ENCODE measurements at regions not wholly inside any gene's neighbourhood (a gene's known extent, or its start where the extent isn't known, plus 50 kb on each side); places are given as distances from the start of the nearest gene placed in this dataset.
"Not testable (repeated sequence)": the region's sequence is repeated elsewhere in the genome, so short reads cannot be mapped to it uniquely, and the experiment has no call there.

DNA sequence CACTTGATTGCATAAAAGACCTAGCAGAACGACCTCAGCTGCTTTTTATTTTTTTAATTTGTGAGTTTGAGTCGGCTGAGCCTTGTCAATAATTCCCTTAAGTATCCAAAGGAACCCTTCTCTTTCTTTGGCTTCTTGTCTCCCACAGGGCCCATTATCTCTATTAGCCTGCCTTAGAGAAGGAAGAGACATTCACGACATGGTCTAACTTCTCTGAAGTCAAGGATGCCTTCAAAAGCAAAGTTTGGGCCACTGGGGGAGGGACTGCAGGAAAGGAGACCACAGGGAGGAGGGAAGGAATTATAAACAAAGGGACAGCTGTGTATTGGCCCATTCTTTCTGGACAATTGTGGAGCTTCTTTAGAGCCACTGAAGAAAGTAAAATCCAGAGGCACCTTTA lies 126.4 kb downstream of the BRMS1L start:
- FAIRE-seq, result no peak
- no peak for DNase-seq (ENCODE audit: low spot score in 2 of 2)

DNA sequence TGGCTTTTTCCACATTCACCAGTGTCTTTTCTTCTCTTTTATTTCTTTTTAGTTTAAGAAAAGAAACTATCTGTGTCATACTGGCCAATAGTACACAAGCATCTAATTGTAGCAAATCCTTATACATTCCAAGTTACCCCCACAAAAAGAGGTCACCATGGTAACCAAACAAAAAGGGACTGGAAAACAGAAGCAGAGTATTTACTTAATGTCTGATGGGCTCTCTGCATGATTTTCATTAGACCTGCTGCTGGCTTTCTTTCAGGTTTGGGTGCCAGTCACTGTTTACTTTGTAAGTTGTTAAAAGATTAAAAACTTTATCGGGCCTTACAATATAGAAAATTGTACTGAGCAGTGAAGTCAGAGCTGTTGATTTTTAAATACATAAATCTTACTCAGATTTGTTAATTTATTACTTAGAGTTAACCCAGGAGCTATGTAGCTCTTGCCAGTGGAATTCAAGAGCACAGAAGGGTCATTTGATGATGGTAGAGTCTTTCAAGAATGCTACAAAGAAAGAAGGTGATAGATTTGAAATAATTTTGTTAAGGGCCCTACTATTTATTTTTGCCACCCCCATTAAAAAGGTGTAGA lies 123.9 kb downstream of the BRMS1L start:
- FAIRE-seq (no peak), DNase-seq (ENCODE audit: low spot score in 2 of 2) (no peak)

DNA sequence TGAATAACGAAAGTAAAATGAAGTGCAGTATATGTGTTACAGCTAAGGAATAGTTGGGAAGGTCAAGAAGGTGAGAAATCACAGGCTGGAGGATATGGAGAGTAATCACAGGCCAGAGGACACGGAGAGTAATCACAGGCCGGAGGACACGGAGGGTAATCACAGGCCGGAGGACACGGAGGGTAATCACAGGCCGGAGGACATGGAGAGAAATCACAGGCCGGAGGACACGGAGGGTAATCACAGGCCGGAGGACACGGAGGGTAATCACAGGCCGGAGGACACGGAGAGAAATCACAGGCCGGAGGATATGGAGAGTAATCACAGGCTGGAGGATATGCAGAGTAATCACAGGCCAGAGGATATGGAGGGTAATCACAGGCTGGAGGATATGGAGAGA lies 121.8 kb downstream of the BRMS1L start:
- not testable (repeated sequence) for FAIRE-seq; DNase-seq (ENCODE audit: low spot score in 2 of 2)

DNA sequence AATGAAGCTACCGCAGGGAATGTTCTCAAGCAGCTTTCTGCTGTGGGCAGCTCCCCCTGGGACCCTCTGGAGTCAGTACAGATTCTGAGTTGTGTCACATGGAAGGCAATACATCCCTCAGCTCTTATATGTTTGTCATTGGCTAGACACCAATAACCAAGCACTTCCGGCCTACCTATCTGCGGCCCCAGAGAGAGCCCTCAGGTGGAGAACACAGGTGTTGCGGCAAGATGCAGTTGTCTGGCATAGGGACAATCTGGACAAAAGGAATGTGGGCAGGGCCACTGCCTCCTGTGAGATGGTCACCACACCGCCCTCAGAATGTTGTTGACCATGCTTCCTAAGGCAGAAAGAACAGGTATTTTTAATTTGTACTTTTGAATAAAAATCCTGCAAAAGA lies 118.7 kb downstream of the BRMS1L start:
- no peak for DNase-seq (ENCODE audit: low spot score in 2 of 2)
- no peak for FAIRE-seq

DNA sequence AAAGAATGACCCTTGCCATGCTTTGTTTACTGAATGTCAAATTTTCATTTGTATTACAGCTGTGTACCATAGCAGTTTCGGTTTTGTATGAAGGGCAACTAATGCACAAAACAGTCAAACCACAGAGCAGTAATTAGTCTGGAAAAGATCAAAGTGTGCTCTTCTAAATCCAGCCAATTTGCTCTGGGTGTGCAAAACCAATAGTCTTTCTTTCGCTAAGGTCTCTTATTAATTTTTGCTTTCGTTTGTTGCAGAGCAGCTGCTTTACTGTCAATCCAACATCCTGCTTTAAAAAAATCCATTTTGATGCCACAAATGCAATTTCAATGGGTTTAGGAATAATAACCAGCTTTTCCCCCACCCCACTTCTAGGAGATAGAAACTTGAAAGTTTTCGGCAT lies 114.2 kb downstream of the BRMS1L start:
- DNase-seq (ENCODE audit: low spot score in 2 of 2) (no peak), FAIRE-seq (no peak)

DNA sequence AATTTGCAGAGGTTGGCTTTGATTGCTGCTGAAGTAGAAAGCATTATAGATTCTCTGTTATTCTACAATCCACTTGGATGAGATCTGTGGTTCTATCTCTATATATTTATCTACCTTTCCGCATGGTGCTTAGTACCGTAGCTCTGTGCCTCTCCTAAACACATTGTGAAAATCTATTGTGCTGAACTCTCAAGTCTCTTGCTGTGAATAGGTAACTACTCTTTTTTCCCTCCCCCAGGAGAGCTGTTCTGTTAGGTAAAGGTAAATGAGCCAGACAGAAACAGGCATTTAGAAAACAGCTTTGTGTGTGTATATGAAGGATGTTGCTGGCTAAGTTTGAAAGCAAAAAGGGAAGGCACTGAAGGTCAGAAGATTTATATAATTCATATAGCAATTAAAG lies 112.6 kb downstream of the BRMS1L start:
- no peak for FAIRE-seq

DNA sequence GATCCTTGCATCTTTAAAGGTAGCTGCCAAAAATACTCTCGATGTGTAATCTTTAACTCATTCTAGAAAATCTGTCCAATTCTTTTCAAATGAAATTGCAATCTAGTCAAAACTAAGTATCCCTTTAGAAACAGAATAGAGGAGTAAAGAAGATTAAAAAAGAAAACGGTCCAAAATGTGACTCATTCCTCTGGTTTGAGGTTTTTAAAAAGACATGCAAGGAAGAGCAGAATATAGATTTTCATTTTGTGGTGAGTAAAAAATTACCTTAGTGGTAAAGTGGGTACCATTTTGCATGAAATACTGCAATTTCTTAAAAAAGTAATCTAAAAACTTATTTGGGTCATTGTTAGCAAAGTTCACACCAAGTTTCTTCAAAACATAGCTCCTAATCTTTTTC lies 108.4 kb downstream of the BRMS1L start:
- FAIRE-seq (no peak), DNase-seq (ENCODE audit: low spot score in 2 of 2) (no peak)

More for the DNA sequence above, 112.6 kb downstream of the BRMS1L start:
- DNase-seq (ENCODE audit: low spot score in 2 of 2), result no peak

DNA sequence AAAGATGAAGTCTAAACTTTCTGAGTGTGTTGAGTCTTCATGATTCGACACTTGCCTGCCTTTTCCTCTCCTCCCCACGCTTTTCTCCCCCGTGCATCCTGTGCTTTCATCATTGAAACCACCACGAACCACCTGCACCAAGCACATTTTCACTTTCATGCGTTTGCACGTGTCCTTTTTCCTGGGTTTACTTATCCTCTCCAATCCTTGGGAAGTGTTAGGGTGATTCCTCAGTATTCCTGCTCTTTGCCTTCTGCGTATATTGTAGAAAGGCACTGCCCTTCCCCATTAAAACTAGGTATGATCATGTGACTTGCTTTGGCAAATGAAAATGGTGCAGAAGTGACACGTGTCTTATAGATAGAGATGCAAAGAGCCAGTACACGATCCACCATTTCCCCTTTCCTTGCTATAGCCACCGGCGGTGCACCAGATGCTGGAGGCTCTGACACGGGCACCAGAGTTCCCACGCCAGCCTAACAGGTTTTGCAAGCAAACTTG lies 106.6 kb downstream of the BRMS1L start:
- DNase-seq (ENCODE audit: low spot score in 2 of 2) (no peak), FAIRE-seq (no peak)

DNA sequence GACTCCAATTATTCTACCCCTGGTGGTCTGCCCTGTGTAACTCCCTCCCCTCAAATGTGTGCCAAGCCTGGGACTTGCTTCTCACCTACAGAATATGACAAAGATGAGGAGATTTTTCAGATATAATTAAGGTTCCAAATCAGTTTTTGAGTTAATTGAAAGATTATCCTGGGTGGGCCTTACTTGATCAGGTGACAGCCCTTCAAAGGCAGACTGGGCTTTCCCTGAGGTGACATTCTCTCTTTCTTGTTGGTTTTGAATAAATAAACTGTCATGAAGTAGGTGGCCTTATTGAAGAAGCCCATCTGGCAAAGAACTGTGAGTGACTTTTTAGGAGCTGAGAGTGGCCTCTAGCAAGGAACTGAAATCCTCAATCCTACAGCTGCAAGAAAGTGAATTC lies 106.0 kb downstream of the BRMS1L start:
- no peak for DNase-seq (ENCODE audit: low spot score in 2 of 2)

DNA sequence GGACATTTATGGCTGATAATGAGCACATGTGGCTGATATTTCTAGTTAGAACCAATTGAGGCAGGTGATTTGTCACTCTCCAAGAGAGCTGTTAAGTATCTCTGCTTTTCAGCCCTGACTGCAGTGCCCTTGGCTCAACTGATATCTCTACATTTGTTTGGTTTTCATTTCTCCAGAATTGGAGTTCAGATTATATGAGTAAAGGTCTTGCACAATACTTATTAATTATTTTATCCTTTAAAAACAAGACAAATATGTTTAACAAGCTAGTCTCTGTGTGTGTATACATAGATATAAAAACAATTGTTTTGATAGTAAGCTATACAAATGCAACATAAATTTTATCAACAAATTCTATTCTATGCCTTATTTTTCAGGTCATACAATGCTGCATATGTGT lies 105.2 kb downstream of the BRMS1L start:
- FAIRE-seq (no peak), DNase-seq (ENCODE audit: low spot score in 2 of 2) (no peak)

More for the DNA sequence above, 106.0 kb downstream of the BRMS1L start:
- FAIRE-seq, result no peak

DNA sequence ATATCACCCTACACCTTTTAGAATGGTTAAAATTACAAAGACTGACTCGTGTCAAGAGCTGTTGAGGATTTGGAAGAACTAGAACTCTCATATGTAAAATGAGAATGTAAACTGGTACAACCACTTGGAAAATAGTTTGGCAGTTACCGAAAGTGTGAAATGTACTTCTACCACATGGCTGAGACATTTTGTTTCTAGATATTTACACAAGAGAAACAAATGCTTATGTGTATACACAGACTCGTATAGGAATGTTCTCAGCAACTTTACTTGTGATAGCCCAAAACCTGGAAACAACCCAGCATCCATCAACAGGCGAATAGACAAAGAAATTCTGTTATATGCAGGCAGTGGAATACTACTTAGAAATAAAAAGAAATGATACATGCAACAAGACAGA lies 103.0 kb downstream of the BRMS1L start:
- no peak for DNase-seq (ENCODE audit: low spot score in 2 of 2)
- no peak for FAIRE-seq

DNA sequence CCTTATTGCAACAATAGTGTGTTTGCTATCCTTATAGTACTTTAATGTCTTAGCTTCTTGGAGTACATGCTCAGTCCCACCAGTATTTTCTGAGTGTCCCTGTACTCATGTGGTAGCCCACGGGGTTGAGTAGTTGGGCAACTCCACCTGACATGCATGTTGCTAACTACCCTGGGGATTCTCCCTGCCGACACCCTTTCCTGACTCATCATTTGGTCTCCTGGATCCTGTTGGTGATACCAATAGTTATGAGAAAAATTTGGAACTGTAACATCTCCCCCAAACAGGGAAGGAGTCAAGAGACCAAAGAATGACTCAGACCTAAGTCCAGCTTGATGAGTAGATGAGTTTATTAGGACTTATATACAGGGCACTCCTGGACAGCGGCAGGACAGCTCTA lies 101.6 kb downstream of the BRMS1L start:
- no peak for DNase-seq (ENCODE audit: low spot score in 2 of 2)
- FAIRE-seq, result no peak

DNA sequence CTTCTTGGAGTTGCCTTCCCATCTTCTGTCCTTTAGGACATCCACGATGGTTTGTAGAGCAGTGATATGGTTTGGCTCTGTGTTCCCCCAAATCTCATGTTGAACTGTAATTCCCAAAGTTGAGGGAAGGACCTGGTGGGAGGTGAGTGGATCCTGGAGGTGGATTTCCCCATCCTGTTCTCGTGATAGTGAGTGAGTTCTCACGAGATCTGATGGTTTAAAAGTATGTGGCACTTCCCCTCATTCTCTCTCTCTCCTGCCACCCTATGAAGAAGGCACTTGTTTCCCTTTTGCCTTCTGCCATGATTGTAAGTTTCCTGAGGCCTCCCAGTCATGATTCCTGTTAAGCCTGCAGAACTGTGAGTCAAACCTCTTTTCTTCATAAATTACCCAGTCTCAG lies 99.2 kb downstream of the BRMS1L start:
- no peak for DNase-seq (ENCODE audit: low spot score in 2 of 2)
- FAIRE-seq, result no peak

DNA sequence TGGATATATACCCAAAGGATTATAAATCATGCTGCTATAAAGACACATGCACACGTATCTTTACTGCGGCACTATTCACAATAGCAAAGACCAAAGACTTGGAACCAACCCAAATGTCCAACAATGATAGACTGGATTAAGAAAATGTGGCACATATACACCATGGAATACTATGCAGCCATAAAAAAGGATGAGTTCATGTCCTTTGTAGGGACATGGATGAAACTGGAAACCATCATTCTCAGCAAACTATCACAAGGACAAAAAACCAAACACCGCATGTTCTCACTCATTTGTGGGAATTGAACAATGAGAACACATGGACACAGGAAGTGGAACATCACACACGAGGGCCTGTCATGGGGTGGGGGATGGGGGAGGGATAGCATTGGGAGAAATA lies 96.5 kb downstream of the BRMS1L start:
- not testable (repeated sequence) for FAIRE-seq

DNA sequence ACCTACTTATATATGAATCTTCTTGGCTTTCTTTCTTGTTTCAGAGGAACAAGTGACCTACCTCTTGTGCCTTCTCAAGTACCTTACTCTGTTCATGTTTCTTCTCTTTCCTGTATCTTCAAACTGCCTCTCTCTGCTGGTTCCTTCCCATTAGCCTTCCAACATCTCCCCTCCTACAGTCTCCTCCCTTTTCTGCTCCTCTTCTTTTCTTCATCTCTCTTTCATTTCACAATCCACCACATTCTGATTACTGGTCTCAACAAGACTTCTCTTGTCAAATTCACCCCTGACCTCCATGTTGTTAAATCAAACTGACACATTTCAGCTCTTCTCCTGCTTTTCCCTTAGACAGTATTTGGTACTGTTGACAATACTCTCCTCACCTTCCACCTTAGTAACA lies 95.6 kb downstream of the BRMS1L start:
- no peak for DNase-seq (ENCODE audit: low spot score in 2 of 2)
- no peak for FAIRE-seq

More for the DNA sequence above, 96.5 kb downstream of the BRMS1L start:
- DNase-seq (ENCODE audit: low spot score in 2 of 2), result not testable (repeated sequence)

Data from frontal cortex (tissue), 3 donors.